ENCODE measurements at regions not wholly inside any gene's neighbourhood (a gene's known extent, or its start where the extent isn't known, plus 50 kb on each side); places are given as distances from the start of the nearest gene placed in this dataset.

GRCh38 chr5:33297760-33298216, 143.0 kb upstream of the TARS1 start:
- H3K9ac ChIP-seq (ENCODE audit: insufficient read depth, low read depth, low read length) = no peak overlapping the region
- no peak for TF ChIP-seq MTF1 (CRISPR knock-in tag; IDR thresholded peaks at IDR 0.05)
- TF ChIP-seq ZNF615 (CRISPR knock-in tag; IDR thresholded peaks at IDR 0.05; ENCODE audit: borderline replicate concordance) = no peak
- TF ChIP-seq MAFK (conservative IDR thresholded peaks at IDR 0.05 in 1 of 2, IDR thresholded peaks at IDR 0.05 in 1 of 2; ENCODE audit: low read length in 2 of 2) = no peak
- TF ChIP-seq ZNF17 (CRISPR knock-in tag; IDR thresholded peaks at IDR 0.05) = no peak
- TF ChIP-seq ZNF101 (CRISPR knock-in tag; IDR thresholded peaks at IDR 0.05; ENCODE audit: borderline replicate concordance, low read depth) = no peak
- TF ChIP-seq, protein P1, sequence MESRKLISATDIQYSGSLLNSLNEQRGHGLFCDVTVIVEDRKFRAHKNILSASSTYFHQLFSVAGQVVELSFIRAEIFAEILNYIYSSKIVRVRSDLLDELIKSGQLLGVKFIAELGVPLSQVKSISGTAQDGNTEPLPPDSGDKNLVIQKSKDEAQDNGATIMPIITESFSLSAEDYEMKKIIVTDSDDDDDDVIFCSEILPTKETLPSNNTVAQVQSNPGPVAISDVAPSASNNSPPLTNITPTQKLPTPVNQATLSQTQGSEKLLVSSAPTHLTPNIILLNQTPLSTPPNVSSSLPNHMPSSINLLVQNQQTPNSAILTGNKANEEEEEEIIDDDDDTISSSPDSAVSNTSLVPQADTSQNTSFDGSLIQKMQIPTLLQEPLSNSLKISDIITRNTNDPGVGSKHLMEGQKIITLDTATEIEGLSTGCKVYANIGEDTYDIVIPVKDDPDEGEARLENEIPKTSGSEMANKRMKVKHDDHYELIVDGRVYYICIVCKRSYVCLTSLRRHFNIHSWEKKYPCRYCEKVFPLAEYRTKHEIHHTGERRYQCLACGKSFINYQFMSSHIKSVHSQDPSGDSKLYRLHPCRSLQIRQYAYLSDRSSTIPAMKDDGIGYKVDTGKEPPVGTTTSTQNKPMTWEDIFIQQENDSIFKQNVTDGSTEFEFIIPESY (CRISPR knock-in tag; IDR thresholded peaks at IDR 0.05) = peak; percentile 97
- TF ChIP-seq, protein P2, sequence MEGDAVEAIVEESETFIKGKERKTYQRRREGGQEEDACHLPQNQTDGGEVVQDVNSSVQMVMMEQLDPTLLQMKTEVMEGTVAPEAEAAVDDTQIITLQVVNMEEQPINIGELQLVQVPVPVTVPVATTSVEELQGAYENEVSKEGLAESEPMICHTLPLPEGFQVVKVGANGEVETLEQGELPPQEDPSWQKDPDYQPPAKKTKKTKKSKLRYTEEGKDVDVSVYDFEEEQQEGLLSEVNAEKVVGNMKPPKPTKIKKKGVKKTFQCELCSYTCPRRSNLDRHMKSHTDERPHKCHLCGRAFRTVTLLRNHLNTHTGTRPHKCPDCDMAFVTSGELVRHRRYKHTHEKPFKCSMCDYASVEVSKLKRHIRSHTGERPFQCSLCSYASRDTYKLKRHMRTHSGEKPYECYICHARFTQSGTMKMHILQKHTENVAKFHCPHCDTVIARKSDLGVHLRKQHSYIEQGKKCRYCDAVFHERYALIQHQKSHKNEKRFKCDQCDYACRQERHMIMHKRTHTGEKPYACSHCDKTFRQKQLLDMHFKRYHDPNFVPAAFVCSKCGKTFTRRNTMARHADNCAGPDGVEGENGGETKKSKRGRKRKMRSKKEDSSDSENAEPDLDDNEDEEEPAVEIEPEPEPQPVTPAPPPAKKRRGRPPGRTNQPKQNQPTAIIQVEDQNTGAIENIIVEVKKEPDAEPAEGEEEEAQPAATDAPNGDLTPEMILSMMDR (CRISPR knock-in tag; IDR thresholded peaks at IDR 0.05) = peak; percentile 21; the same call in 1 of the 2 replicates
- no peak for TF ChIP-seq GPN1 (CRISPR knock-in tag; IDR thresholded peaks at IDR 0.05; ENCODE audit: borderline replicate concordance)
- POLR2A ChIA-PET = no interaction called here
- H3K4me2 ChIP-seq (ENCODE audit: low read depth, low read length) = no peak overlapping the region
- H4K20me1 ChIP-seq (ENCODE audit: insufficient read depth, low read length) = no peaks in the 10 kb centered on the region
- no peaks in the 10 kb centered on the region for H3K27me3 ChIP-seq (ENCODE audit: control insufficient read depth in 1 of 2, insufficient read depth in 2 of 2, low read length in 2 of 2)
- H3K36me3 ChIP-seq (replicated peaks in 1 of 2; ENCODE audit: control insufficient read depth in 1 of 2, insufficient read depth in 2 of 2, low read length in 2 of 2) = no peaks in the 10 kb centered on the region
- intact Hi-C loops (cut with micrococcal nuclease; ENCODE audit: unreplicated experiment) (no loop called here), in situ Hi-C loops (cut with HindIII; ENCODE audit: extremely low pct_ligation_motif_present, low pct_unique_long_range_greater_than_20kb) (no loop called here)
- FAIRE-seq = no peak
- H3K4me3 ChIP-seq (replicated peaks in 1 of 3; ENCODE audit: insufficient read depth in 1 of 3, low read depth in 2 of 3, low read length in 3 of 3) = no peak overlapping the region
- 75% methylated on average over 22 of the region's 23 CpGs for WGBS (ENCODE audit: low lambda C conversion rate)
- H3K27ac ChIP-seq (ENCODE audit: extremely low read length, insufficient read depth, low read length) = no peak overlapping the region
- no peak for DNase-seq (ENCODE audit: low spot score)
- no peaks in the 10 kb centered on the region for H3K79me2 ChIP-seq (ENCODE audit: insufficient read depth, low read length)
- no peaks in the 10 kb centered on the region for H3K9me3 ChIP-seq (ENCODE audit: low read length)
- BruUV-seq (replicated peaks) = no TSS peak
- H2AFZ ChIP-seq (ENCODE audit: low read length) = no peak overlapping the region
- ATAC-seq = no peak
- CTCF ChIA-PET (ENCODE audit: low intra/inter-chr PET ratio, low total read pairs) = no interaction called here
- H3K4me1 ChIP-seq (ENCODE audit: insufficient read depth, low read length) = peaks cover 3% of the 10 kb centered on the region
